GM23338 (cell line): ENCODE measurements at regions not wholly inside any gene's neighbourhood (a gene's known extent, or its start where the extent isn't known, plus 50 kb on each side); places are given as distances from the start of the nearest gene placed in this dataset.

Experiments
- ATAC-seq: fragments of 200-7000 bp; cut with Tn5 transposase; 3 replicates; pipeline ENCODE4 v1.9.1; 2020
- DNase-seq: peaks from one replicate; pipeline ENCODE4 v3.0.0-alpha.2; 2015; ENCODE audit warnings: low spot score
- H2AFZ ChIP-seq: fragments of 200-600 bp; sonication (generic); 2 replicates; pipeline ENCODE4 v1.8.0; 2016; ENCODE audit warnings: antibody characterized with exemption, mild to moderate bottlenecking, moderate library complexity
- H3F3A ChIP-seq: fragments of 200-600 bp; sonication (generic); replicated peaks from 2 replicates; pipeline ENCODE4 v1.8.0; 2017; ENCODE audit warnings: antibody characterized with exemption, mixed run types, low read depth
- H3K27ac ChIP-seq: fragments of 200-600 bp; sonication (generic); 2 replicates; pipeline ENCODE4 v1.6.1; 2016; ENCODE audit warnings: low read depth
- H3K27me3 ChIP-seq: fragments of 200-600 bp; sonication (generic); 2 replicates; pipeline ENCODE4 v1.8.0; 2016; ENCODE audit warnings: mild to moderate bottlenecking, mixed run types, moderate library complexity; ENCODE audit not compliant: insufficient read depth
- H3K36me3 ChIP-seq: fragments of 200-600 bp; sonication (generic); 2 replicates; pipeline ENCODE4 v1.8.0; 2016; ENCODE audit warnings: mild to moderate bottlenecking; ENCODE audit not compliant: insufficient read depth
- H3K4me1 ChIP-seq: fragments of 200-600 bp; sonication (generic); 2 replicates; pipeline ENCODE4 v1.8.0; 2016; ENCODE audit warnings: mild to moderate bottlenecking, moderate library complexity; ENCODE audit not compliant: insufficient read depth
- H3K4me2 ChIP-seq: fragments of 200-600 bp; sonication (generic); 2 replicates; pipeline ENCODE4 v1.7.1; 2017; ENCODE audit warnings: mixed run types
- H3K4me3 ChIP-seq: fragments of 200-600 bp; sonication (generic); 2 replicates; pipeline ENCODE4 v1.6.1; 2016; ENCODE audit warnings: mixed run types
- H3K79me2 ChIP-seq: fragments of 200-600 bp; sonication (generic); replicated peaks from 2 replicates; pipeline ENCODE4 v1.8.0; 2017; ENCODE audit warnings: mild to moderate bottlenecking; ENCODE audit not compliant: insufficient read depth
- H3K9me2 ChIP-seq: fragments of 200-600 bp; sonication (generic); 2 replicates; pipeline ENCODE4 v1.8.0; 2017; ENCODE audit not compliant: insufficient read depth
- H4K20me1 ChIP-seq: fragments of 200-600 bp; sonication (generic); replicated peaks from 2 replicates; pipeline ENCODE4 v1.8.0; 2017; ENCODE audit warnings: mild to moderate bottlenecking; ENCODE audit not compliant: insufficient read depth
- H3K27ac Mint-ChIP-seq: 2 replicates; pipeline ENCODE4 v1.8.0; 2020; ENCODE audit warnings: inconsistent platforms, mild to moderate bottlenecking, moderate library complexity, mixed read lengths
- H3K27me3 Mint-ChIP-seq: 3 replicates; pipeline ENCODE4 v1.8.0; 2022; ENCODE audit warnings: low read depth, mild to moderate bottlenecking, moderate library complexity, mixed read lengths, inconsistent platforms; ENCODE audit not compliant: insufficient read depth, poor library complexity
- H3K36me3 Mint-ChIP-seq: 3 replicates; pipeline ENCODE4 v1.8.0; 2021; ENCODE audit warnings: low read depth, mild to moderate bottlenecking, inconsistent platforms, moderate library complexity, mixed read lengths
- H3K4me1 Mint-ChIP-seq: 3 replicates; pipeline ENCODE4 v1.8.0; 2020; ENCODE audit warnings: mild to moderate bottlenecking, inconsistent platforms, mixed read lengths
- H3K4me3 Mint-ChIP-seq: 3 replicates; pipeline ENCODE4 v1.8.0; 2021; ENCODE audit warnings: moderate library complexity, mild to moderate bottlenecking, inconsistent platforms, mixed read lengths
- H3K9me3 Mint-ChIP-seq: 3 replicates; pipeline ENCODE4 v1.8.0; 2020; ENCODE audit warnings: moderate library complexity, mild to moderate bottlenecking, inconsistent platforms, mixed read lengths
- EZH2 ChIP-seq: fragments of 200-600 bp; sonication (generic); IDR thresholded peaks from one replicate; pipeline ENCODE4 v1.8.0; 2017; ENCODE audit warnings: antibody characterized with exemption, mild to moderate bottlenecking, low read depth; ENCODE audit not compliant: unreplicated experiment
- EZH2phosphoT487 ChIP-seq: fragments of 200-600 bp; sonication (generic); IDR thresholded peaks from one replicate; pipeline ENCODE4 v1.8.1; 2018; ENCODE audit warnings: antibody characterized with exemption; ENCODE audit not compliant: unreplicated experiment
- JUNB ChIP-seq: IDR thresholded peaks from one replicate; pipeline ENCODE4 v1.6.1; 2016; ENCODE audit warnings: antibody characterized with exemption; ENCODE audit not compliant: unreplicated experiment
- NANOG ChIP-seq: IDR thresholded peaks from 2 replicates; pipeline ENCODE4 v1.6.1; 2016; ENCODE audit warnings: antibody characterized with exemption, borderline replicate concordance
- POLR2AphosphoS5 ChIP-seq: IDR thresholded peaks from 2 replicates; pipeline ENCODE4 v1.6.1; 2016; ENCODE audit warnings: antibody characterized with exemption, low read depth
- STAT1 ChIP-seq: IDR thresholded peaks from one replicate; pipeline ENCODE4 v1.6.1; 2016; ENCODE audit warnings: antibody characterized with exemption; ENCODE audit not compliant: unreplicated experiment
- ZNF114 ChIP-seq: fragments of 250-450 bp; sonication (Bioruptor Pico); IDR thresholded peaks from 2 replicates; pipeline ENCODE4 v1.5.0; 2020; ENCODE audit warnings: mild to moderate bottlenecking, moderate library complexity
- ZNF331 ChIP-seq: fragments of 250-450 bp; sonication (Bioruptor Pico); IDR thresholded peaks from 2 replicates; pipeline ENCODE4 v1.5.0; 2020; ENCODE audit warnings: low read depth, mild to moderate bottlenecking, moderate library complexity
- TF ChIP-seq, protein P1 (sequence below): fragments of 250-450 bp; sonication (Bioruptor Pico); IDR thresholded peaks from 2 replicates; pipeline ENCODE4 v1.5.0; 2020; ENCODE audit warnings: mild to moderate bottlenecking, moderate library complexity
- TF ChIP-seq, protein P2 (sequence below): IDR thresholded peaks from 2 replicates; pipeline ENCODE4 v1.6.1; 2016; ENCODE audit warnings: antibody characterized with exemption
- TF ChIP-seq, protein P3 (sequence below), 2 experiments: fragments of 200-600 bp in 1 of 2; sonication (generic) in 1 of 2; conservative IDR thresholded peaks; 2 replicates each; pipeline versions ENCODE4 v1.5.1 to v1.6.1; 2016 to 2017; ENCODE audit warnings: antibody characterized with exemption in 2 of 2, low read depth in 2 of 2, mild to moderate bottlenecking in 2 of 2, moderate library complexity in 1 of 2
- TF ChIP-seq, protein P4 (sequence below): IDR thresholded peaks from one replicate; pipeline ENCODE4 v1.6.1; 2018; ENCODE audit warnings: antibody characterized with exemption; ENCODE audit not compliant: unreplicated experiment

DNA sequence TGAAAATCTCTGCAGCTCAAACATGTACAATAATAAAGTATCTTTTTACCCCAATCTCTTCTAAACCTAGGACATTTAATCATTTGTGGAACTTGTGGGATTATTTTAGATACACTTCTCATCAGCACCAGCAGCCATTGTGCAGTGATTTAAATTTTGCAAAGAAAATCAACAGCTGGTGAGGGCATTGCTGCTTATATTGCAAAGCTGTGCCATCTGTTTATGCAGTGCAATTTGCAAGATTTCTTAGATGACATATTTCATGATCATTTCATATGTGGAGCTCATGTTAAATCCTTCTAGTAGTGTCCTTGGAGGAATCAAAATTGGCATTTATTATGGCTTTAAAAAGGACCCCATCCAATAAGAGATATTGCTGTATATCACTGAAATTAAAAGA lies 320.7 kb downstream of the BTG1 start (continued):
- TF ChIP-seq, protein P1, sequence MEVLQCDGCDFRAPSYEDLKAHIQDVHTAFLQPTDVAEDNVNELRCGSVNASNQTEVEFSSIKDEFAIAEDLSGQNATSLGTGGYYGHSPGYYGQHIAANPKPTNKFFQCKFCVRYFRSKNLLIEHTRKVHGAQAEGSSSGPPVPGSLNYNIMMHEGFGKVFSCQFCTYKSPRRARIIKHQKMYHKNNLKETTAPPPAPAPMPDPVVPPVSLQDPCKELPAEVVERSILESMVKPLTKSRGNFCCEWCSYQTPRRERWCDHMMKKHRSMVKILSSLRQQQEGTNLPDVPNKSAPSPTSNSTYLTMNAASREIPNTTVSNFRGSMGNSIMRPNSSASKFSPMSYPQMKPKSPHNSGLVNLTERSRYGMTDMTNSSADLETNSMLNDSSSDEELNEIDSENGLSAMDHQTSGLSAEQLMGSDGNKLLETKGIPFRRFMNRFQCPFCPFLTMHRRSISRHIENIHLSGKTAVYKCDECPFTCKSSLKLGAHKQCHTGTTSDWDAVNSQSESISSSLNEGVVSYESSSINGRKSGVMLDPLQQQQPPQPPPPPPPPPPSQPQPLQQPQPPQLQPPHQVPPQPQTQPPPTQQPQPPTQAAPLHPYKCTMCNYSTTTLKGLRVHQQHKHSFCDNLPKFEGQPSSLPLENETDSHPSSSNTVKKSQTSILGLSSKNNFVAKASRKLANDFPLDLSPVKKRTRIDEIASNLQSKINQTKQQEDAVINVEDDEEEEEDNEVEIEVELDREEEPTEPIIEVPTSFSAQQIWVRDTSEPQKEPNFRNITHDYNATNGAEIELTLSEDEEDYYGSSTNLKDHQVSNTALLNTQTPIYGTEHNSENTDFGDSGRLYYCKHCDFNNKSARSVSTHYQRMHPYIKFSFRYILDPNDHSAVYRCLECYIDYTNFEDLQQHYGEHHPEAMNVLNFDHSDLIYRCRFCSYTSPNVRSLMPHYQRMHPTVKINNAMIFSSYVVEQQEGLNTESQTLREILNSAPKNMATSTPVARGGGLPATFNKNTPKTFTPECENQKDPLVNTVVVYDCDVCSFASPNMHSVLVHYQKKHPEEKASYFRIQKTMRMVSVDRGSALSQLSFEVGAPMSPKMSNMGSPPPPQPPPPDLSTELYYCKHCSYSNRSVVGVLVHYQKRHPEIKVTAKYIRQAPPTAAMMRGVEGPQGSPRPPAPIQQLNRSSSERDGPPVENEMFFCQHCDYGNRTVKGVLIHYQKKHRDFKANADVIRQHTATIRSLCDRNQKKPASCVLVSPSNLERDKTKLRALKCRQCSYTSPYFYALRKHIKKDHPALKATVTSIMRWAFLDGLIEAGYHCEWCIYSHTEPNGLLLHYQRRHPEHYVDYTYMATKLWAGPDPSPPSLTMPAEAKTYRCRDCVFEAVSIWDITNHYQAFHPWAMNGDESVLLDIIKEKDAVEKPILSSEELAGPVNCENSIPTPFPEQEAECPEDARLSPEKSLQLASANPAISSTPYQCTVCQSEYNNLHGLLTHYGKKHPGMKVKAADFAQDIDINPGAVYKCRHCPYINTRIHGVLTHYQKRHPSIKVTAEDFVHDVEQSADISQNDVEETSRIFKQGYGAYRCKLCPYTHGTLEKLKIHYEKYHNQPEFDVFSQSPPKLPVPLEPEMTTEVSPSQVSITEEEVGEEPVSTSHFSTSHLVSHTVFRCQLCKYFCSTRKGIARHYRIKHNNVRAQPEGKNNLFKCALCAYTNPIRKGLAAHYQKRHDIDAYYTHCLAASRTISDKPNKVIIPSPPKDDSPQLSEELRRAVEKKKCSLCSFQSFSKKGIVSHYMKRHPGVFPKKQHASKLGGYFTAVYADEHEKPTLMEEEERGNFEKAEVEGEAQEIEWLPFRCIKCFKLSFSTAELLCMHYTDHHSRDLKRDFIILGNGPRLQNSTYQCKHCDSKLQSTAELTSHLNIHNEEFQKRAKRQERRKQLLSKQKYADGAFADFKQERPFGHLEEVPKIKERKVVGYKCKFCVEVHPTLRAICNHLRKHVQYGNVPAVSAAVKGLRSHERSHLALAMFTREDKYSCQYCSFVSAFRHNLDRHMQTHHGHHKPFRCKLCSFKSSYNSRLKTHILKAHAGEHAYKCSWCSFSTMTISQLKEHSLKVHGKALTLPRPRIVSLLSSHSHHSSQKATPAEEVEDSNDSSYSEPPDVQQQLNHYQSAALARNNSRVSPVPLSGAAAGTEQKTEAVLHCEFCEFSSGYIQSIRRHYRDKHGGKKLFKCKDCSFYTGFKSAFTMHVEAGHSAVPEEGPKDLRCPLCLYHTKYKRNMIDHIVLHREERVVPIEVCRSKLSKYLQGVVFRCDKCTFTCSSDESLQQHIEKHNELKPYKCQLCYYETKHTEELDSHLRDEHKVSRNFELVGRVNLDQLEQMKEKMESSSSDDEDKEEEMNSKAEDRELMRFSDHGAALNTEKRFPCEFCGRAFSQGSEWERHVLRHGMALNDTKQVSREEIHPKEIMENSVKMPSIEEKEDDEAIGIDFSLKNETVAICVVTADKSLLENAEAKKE (CRISPR knock-in tag), result no peak
- no peak for TF ChIP-seq ZNF114 (CRISPR knock-in tag)
- TF ChIP-seq EZH2, result no peak

DNA sequence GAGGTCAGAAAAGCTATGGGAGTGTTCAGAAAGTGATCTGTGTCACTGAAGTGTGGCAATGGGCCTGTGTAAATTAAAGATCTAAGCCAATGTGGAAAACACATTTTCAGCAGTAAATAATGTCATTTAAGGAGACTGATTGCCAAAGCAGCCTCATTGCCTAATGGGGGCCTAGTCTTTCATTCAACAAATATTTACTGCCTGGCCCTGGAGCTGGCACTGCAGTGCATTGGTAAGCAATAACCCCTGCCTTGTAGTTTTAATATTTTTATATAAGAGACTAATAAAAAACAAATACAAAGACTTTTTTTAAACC lies 326.6 kb downstream of the BTG1 start:
- Histone ChIP-seq H3K27ac (no peak overlapping the region), H3K36me3 (no peaks in the 10 kb centered on the region), H3K4me3 (no peak overlapping the region), H3K4me2 (no peak overlapping the region), H4K20me1 (no peaks in the 10 kb centered on the region), H3K9me2 (peaks cover 2% of the 10 kb centered on the region; the same call in 1 of the 2 replicates), H2AFZ (no peak overlapping the region), H3K79me2 (no peaks in the 10 kb centered on the region), H3K27me3 (no peaks in the 10 kb centered on the region), H3K4me1 (no peaks in the 10 kb centered on the region), H3F3A (no peaks in the 10 kb centered on the region)
- H3K4me1 Mint-ChIP-seq, result no peaks in the 10 kb centered on the region
- H3K36me3 Mint-ChIP-seq, result no peaks in the 10 kb centered on the region
- H3K4me3 Mint-ChIP-seq, result no peak overlapping the region
- ATAC-seq, result no peak
- peaks cover 3% of the 10 kb centered on the region; the same call in 1 of the 3 replicates for H3K9me3 Mint-ChIP-seq
- no peak for DNase-seq
- no peak overlapping the region for H3K27ac Mint-ChIP-seq
- no peaks in the 10 kb centered on the region for H3K27me3 Mint-ChIP-seq
- TF ChIP-seq ZNF331 (CRISPR knock-in tag), result no peak
- TF ChIP-seq JUNB, result no peak
- no peak for TF ChIP-seq EZH2phosphoT487
- TF ChIP-seq, protein P2, sequence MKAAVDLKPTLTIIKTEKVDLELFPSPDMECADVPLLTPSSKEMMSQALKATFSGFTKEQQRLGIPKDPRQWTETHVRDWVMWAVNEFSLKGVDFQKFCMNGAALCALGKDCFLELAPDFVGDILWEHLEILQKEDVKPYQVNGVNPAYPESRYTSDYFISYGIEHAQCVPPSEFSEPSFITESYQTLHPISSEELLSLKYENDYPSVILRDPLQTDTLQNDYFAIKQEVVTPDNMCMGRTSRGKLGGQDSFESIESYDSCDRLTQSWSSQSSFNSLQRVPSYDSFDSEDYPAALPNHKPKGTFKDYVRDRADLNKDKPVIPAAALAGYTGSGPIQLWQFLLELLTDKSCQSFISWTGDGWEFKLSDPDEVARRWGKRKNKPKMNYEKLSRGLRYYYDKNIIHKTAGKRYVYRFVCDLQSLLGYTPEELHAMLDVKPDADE, result no peak
- no peak for TF ChIP-seq NANOG
- TF ChIP-seq ZNF114 (CRISPR knock-in tag), result no peak
- no peak for TF ChIP-seq POLR2AphosphoS5
- TF ChIP-seq, protein P3, sequence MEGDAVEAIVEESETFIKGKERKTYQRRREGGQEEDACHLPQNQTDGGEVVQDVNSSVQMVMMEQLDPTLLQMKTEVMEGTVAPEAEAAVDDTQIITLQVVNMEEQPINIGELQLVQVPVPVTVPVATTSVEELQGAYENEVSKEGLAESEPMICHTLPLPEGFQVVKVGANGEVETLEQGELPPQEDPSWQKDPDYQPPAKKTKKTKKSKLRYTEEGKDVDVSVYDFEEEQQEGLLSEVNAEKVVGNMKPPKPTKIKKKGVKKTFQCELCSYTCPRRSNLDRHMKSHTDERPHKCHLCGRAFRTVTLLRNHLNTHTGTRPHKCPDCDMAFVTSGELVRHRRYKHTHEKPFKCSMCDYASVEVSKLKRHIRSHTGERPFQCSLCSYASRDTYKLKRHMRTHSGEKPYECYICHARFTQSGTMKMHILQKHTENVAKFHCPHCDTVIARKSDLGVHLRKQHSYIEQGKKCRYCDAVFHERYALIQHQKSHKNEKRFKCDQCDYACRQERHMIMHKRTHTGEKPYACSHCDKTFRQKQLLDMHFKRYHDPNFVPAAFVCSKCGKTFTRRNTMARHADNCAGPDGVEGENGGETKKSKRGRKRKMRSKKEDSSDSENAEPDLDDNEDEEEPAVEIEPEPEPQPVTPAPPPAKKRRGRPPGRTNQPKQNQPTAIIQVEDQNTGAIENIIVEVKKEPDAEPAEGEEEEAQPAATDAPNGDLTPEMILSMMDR (conservative IDR thresholded peaks at IDR 0.05; ENCODE audit: low read depth in 2 of 2), result no peak
- no peak for TF ChIP-seq STAT1
- TF ChIP-seq, protein P4, sequence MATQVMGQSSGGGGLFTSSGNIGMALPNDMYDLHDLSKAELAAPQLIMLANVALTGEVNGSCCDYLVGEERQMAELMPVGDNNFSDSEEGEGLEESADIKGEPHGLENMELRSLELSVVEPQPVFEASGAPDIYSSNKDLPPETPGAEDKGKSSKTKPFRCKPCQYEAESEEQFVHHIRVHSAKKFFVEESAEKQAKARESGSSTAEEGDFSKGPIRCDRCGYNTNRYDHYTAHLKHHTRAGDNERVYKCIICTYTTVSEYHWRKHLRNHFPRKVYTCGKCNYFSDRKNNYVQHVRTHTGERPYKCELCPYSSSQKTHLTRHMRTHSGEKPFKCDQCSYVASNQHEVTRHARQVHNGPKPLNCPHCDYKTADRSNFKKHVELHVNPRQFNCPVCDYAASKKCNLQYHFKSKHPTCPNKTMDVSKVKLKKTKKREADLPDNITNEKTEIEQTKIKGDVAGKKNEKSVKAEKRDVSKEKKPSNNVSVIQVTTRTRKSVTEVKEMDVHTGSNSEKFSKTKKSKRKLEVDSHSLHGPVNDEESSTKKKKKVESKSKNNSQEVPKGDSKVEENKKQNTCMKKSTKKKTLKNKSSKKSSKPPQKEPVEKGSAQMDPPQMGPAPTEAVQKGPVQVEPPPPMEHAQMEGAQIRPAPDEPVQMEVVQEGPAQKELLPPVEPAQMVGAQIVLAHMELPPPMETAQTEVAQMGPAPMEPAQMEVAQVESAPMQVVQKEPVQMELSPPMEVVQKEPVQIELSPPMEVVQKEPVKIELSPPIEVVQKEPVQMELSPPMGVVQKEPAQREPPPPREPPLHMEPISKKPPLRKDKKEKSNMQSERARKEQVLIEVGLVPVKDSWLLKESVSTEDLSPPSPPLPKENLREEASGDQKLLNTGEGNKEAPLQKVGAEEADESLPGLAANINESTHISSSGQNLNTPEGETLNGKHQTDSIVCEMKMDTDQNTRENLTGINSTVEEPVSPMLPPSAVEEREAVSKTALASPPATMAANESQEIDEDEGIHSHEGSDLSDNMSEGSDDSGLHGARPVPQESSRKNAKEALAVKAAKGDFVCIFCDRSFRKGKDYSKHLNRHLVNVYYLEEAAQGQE, result no peak
